Cardiac septum (tissue), 1 donor: ENCODE measurements at regions not wholly inside any gene's neighbourhood (a gene's known extent, or its start where the extent isn't known, plus 50 kb on each side); places are given as distances from the start of the nearest gene placed in this dataset.

Source experiments
- DNase-seq: peaks from one replicate; pipeline ENCODE4 v3.0.0-alpha.2; 2020; ENCODE audit warnings: low spot score
- intact Hi-C: fragments of 100-400 bp; cut with DNase I; formaldehyde crosslinking; loops from one replicate; pipeline ENCODE4 v1.14.0; 2022
- donor health status: DM: no; HTN: no; CAD: no.

DNA sequence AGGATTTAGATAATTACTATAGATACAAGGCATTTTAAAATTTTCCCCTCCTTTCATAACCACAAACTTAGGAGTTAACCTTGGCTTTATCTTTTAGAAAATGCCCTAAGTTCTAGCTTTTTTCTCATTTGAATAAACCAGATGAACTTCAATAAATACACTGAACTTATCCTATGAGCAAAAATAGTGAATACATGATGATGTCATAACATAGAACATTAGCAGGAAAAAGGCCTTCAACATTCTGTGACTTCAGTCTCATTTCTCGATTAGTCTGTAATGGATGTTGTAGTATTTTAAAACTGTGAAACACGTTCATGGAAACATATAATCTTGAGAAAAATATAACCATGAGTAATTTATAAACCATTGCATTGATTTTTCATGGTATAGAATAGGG, 550.7 kb downstream of the PKHD1 start:
- intact Hi-C loops: no loop called here
- no peak for DNase-seq

DNA sequence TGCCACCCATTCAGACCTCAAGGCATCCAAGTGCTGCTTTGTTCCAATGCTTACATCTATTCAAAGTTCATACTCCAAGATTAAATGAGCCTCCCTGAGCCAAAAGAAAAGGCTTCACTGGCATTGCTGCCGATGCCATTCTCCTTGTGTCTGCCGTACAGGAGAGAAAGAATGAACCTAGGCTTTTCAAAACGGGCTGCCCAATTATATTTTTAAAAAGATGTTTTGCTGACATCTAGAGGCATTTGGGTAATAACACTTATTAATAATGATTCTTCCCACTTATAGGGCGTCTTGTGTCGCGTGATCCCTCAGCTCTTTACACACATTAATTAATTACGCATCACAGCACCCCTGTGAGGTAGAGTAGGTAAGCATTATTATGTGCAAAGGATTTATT, 545.6 kb downstream of the PKHD1 start:
- no peak for DNase-seq
- intact Hi-C loops: no loop called here

DNA sequence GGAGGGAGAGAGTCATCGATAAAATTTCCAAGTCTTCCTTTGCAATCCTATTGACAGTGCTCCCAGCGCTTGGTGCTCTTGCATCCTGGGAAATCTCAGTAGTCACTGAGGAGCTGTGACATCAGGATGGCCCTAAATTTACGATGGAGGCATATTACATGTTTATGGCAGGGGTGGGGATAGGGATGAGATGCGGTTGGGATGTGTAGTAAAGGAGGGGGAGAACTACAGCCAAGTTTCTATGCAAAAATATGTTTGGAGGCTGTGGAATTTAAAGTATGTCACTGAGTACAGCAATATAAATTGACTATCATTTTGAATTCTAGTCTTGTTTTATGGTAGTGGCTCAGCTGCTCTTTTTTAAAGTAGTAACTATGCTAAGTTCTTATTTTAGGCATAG, 544.9 kb downstream of the PKHD1 start:
- no peak for DNase-seq
- intact Hi-C loops: no loop called here

DNA sequence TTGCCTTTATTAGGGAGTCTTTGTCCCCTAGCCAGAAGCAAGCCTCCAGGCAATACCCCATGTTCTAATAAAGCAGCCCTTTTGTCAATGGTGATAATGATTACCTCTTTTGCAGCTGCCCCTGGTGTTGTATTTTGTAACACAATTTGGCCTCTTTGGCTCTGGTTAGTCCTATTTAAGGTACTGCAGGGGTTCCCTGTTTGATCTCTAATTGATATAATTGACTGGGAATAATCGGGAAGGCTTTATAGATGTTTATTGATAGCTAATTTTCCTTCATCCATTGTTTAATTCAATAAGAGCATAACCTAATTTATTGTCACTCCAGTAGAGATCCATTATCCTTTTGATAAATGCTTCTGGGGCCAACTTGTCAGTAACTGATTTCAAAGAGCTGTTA, 537.2 kb downstream of the PKHD1 start:
- intact Hi-C loops: no loop called here
- no peak for DNase-seq

DNA sequence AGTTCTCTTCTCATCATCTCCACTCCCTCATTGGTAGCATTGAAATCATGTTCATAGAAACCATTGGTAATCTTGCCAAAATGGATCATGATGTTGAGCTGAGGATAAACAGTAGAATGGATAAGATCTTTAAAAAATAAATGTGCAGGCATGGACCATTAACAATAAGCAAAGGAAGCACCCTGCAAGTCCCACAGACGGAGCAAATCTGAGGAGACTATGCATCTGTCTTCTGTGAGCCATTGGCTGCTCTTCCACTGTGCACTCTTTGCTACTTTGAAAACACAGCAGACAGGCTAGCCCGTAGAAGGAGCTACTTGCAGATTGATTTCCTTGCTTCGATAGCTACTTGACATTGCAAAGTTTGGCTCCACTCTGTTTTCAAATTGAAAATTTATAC, 535.0 kb downstream of the PKHD1 start:
- DNase-seq: no peak
- intact Hi-C loops: no loop called here

DNA sequence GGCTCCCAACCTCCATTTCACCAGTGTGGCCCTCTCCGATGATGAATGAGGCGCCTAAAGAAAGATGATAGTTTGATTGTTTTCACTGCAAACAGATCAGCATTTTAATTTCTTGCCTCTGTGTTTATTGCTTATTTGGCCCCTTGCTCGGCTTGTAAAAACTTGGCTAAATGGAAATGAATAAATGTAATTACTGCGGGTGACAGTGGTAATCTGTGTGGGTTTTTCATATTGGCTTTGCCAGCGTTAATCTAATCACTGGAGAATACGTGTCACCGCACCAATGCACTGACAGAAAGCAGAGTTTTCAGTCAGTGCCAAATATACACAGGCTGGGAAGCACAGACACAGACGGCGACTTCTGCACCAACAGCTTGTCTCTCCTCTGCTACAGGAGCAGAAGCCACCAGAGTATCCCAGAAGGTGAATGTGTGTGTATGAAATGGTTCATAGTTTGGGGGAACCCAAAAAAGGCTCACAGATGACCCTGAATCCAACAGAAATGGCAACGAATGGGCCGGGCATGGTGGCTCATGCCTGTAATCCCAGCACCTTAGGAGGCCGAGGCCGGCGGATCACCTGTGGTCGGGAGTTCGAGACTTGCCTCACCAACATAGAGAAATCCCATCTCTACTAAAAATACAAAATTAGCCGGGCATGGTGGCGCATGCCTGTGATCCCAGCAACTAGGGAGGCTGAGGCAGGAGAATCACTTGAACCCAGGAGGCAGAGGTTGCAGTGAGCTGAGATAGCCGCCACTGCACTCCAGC, 534.0 kb downstream of the PKHD1 start:
- DNase-seq: no peak
- intact Hi-C loops: no loop called here

DNA sequence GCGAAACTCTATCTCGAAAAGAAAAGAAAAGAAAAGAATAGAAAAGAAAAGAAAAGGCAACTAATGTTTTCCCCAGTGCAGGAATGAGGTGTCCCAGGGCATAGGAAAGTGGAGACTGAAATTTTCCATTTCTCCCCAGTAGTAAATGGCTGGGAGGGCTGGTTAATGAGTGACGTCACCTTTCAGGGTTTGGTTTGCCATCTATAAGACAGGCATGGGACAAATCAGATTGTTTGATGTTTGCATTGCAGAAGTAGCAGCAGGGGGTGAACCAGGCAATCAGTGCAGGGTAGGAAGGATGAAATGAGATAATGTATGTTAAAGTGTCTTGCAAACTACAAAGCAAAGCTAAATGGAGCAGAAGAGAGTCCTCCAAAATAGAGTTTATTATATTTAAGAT, 533.4 kb downstream of the PKHD1 start:
- DNase-seq: no peak
- intact Hi-C loops: no loop called here

DNA sequence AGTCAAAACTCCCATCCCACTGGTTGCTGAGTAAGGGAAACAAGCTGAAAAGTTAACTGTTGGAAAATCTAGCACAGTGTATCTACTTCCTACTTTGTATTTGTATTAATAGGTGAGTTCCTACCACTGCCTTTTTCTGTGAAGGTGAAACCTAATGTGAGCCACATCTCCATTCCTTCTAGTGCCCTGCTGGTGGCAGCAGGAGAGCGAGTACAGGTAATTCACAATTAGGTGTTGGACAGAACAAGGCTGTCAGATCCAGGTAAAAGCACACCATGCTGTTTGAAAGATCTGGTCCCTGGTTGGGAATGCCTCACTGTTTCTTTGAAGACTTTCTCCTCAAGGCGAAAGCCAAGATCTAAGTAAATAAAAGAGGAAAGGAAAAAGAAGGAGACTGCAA, 528.4 kb downstream of the PKHD1 start:
- DNase-seq: no peak
- intact Hi-C loops: no loop called here

DNA sequence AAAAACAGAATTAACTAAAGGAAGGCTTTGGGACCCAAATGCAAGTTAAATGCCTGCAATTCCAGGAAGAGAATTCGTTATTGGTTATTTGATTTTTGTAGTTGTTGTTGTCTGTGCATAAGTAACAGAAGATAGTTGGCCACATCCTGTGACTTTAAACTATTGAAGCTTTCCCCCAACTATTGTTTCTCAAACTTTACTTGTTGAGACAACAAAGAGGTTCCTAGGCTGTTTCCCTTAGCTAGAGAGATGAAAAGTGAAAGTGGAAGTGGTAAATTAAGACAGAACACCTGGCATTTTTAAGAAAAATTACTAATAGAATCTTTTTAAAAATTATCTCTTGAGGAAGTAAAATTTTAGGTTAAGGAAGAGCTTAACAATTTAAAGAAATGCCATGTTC, 525.2 kb downstream of the PKHD1 start:
- intact Hi-C loops: no loop called here
- no peak for DNase-seq
